ENCODE measurements at regions not wholly inside any gene's neighbourhood (a gene's known extent, or its start where the extent isn't known, plus 50 kb on each side); places are given as distances from the start of the nearest gene placed in this dataset.

DNA sequence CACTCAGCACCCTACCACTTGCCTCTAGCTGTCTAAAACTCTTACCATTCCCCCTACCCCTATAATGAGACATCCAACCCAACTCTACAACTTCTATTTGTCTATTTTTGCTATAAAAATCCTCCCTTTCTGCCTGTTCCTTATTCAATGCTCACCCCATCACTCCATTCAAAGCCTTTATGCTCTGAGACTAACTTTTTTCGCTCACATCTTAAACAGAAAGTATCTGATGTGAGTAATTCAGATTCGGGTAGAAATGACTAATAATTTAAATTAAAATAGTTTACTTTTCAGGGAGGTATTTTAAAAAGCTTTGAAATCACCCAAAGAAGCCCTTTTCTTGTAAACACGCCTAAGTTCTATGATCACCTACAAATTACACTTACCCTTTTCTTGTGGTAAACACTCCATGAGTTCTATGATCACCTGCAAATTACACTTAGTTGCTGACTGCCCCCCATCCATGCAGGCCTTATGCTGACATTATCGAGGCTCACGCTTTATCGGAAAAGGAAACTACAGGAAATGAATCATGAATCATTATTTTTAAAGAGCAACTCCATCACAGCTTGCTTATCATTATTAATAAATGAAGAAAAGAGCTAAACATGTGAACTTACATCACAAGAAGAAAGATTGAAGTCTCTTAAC is 168.7 kb upstream of the PPP1R2C start:
- DNase-seq = no peak

GRCh38 chrX:42948723-42949657 is 171.0 kb upstream of the PPP1R2C start:
- DNase-seq = no peak

DNA sequence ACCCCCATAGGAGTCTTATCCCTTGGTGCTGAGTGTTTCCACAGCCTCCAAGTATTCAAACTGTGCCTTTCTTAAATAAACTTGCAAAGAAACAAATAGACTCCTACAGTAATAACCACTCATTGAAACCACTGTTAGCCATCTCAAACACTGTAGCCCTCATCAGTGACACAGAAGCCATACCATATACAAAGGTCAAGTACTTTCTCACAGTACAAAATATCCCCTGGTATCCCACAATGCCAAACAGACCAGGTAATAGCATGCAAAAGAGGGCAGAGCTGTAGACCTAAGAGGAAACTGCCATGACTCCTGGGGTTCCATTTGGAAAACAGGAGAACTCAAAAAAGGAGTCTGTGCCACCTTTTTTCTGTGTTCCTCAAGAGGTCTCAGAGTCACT is 173.8 kb upstream of the PPP1R2C start:
- no peak for DNase-seq

GRCh38 chrX:42952621-42953020 is 174.7 kb upstream of the PPP1R2C start:
- no peak for DNase-seq

GRCh38 chrX:42954880-42955279 is 176.9 kb upstream of the PPP1R2C start:
- no peak for DNase-seq

GRCh38 chrX:42955349-42955748 is 177.4 kb upstream of the PPP1R2C start:
- no peak for DNase-seq

DNA sequence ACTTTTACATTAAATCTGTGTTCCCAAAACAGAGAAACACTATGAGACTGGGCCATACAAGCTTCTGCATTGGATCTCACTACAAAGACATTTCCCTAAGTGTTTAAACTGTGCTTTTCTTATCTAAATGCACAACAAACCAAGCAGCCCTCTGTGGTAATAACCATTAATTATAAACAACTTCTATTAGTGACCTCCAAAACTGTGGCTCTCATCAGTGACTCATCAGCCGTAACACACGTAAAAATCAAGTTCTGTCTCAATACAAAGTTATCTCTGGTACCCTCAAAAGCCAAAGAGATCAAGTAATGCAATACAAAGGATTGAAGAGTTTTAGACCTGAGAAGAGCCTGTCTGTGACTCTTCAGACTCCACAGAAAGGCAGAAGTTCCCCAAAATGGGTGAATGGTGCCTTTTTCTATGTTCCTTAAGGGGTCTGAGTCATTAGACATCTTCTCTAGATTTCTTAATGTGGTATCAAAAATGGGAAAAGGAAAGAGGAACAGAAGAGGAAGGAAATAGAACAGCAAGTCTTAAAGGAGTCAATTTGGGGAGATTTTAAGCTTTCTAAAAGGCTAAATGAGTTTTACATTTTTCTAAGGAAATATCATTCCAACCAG is 189.8 kb upstream of the PPP1R2C start:
- no peak for DNase-seq

- DNase-seq = no peak
These were observed 195.4 kb upstream of the PPP1R2C start for GRCh38 chrX:42973321-42973720.

GRCh38 chrX:42975906-42976305 is 197.9 kb upstream of the PPP1R2C start:
- DNase-seq = no peak

DNA sequence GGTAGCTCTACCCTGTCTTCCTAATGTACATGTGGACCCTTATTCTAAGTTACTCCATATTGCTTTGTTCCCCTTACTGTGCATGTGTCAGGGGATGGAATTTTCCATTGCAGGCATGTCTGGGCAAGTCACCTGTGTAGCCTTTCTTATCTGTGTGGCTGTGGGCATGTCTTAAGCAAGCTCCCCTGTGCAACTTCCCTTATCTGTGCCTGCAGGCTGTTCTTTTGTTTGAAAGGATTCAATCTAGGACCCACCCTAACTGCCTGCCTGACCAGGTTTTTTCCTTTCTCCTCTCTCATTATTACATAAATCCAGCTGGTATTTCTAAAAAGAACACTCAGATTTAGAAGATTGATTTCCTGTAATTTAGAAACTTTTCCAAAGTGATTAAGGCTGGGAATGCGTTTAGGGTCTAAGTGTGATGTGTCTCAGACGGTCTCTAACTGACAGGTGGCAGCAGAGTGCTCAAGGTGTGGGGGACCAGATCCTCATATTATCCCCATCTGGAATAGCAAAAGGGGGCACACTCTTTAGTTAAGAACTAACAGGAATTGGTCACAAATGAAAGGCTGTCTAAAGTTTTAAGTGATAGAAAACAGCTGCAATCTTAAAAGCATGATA is 198.9 kb upstream of the PPP1R2C start:
- no peak for DNase-seq

DNA sequence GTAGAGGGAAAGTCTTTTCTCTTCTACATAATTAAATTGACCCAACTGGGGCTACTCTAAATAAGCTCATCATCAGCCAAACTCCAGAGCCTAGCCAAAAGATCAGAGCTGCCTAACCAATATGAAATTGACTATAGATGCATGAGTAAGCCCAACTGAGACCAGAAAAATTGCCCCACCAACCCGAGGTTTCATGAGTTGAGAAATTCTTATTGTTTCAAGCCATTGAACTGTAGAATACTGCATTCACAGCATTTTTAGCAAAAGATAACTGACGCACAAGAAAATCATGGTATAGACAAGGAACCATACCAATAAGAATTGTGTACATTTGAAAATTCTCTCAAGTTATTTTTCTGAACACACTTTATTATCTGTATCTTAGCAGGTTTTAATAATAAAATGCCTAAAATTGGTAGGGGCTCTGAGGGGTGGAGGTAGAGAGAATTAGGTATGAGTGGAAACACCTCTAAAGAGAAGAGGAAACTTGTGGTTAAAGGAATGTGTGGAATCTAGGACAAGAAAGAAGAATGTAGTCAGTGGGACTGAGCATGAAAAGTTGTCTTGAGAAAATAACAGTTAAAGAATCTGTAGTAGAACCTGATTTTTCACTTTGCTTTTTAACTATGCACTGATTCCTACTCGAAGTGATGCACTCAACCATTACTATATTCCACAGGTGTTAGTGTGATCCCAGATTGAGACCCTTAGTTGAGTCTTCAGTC is 200.9 kb upstream of the PPP1R2C start:
- DNase-seq = no peak

- no peak for DNase-seq
These were observed 210.7 kb upstream of the PPP1R2C start for GRCh38 chrX:42988700-42989099.

DNA sequence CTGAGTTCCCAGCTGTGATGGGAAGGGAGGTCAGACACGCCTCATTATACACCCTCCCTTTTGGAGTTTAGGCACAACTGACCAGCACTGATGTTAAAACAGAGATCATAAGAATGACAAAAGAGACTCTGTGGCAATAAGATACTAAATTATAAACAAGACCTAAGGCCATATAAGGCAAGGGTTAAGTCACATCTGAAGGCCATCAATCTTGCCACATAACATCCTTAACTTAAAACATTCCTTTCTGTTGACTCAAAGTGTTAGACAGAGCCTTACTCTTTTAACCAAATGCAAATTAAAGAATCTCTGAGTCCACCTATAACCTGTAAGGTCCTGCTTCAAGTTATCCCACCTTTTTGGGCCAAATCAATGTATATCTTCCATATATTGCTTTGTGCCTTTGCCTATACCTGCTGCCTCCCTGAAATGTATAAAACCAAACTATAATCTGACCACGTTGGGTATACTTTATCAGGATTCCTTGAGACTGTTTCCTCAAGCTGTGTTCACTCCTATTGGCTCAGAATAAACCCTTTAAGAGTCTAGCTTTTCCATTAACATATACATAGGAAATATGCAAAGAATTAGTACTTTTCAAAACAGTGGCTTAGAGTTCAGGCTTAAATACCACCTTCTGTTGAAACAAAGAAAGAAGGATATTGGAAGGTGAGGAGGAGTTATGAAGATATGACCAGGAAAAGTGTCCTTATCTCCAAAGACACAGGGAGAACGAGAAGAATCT is 214.4 kb upstream of the PPP1R2C start:
- no peak for DNase-seq

- DNase-seq = no peak
These were observed 218.9 kb upstream of the PPP1R2C start for GRCh38 chrX:42996861-42997260.

GRCh38 chrX:43000121-43000520 is 222.2 kb upstream of the PPP1R2C start:
- peak; percentile 1 for DNase-seq

DNA sequence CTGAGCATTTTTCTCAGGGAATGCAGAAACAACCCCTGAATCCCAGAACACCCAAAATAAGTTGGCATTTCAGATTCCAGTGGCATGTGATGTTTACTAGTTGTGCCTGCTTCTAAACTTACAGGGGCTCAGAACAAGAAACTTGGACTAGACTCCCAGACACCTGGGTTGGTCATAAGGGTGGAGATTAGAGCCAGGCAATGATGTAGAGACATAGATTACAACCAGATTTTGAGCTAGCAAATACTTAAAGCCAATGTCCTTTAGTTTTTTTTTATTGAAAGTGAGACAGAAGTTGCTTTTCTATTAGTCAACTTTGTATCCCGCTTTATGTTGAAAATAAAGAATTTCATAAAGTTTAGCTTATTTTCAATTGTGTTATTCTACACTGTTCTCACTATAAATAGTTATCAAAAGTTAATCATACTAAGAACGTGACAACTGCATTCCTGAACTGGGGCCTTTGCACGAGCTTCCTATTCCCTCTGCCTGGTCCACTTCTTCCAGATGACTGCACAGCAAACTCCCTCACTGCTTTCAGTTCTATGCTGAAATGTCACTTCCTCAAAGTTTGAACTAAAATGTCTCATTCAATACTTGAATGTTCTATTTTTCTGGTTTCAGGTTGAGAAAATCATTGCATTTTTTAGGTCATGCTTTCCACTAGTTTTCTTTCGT is 224.7 kb upstream of the PPP1R2C start:
- no peak for DNase-seq

GRCh38 chrX:43003204-43003565 is 225.2 kb upstream of the PPP1R2C start:
- DNase-seq = no peak

DNA sequence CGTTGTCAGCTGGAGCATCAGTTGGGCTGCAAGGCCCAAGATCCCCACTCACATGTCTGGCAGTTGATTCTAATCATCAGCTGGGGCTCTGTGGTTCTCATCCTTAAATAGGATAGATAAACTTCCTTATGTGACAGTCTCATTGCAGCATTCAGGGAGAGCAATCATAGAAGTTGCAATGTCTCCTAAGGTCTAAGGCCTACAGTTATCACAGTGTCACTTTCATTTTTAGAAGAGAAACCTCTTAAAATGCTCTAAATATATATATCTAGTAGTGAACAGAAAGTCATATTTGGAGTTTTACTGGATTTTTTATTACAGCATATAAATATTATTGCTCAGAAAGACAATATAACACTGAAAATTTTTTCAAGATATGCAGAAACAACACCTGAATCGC is 226.0 kb upstream of the PPP1R2C start:
- DNase-seq = no peak

DNA sequence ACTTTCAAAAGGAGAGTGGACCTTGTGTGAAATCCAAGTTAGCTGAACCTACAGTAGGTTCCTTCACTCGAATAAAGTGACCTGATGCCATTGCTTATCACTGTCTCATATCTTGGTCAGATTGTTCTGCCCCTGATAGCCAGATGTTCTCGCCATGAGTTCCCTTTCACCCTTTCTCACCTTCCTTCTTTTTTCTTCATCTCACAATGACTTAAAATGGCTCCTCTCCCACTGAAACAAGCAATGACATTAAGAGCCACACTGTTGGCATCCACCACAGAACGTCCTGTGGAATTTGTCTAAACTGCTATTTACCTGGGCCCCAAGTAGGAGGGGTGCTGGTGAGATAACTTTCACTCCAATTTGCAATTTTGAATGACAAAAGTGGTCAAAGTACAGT is 227.6 kb upstream of the PPP1R2C start:
- DNase-seq = no peak

GRCh38 chrX:43008356-43008755 is 230.4 kb upstream of the PPP1R2C start:
- no peak for DNase-seq

GRCh38 chrX:43016021-43016420 is 238.1 kb upstream of the PPP1R2C start:
- DNase-seq = no peak

DNA sequence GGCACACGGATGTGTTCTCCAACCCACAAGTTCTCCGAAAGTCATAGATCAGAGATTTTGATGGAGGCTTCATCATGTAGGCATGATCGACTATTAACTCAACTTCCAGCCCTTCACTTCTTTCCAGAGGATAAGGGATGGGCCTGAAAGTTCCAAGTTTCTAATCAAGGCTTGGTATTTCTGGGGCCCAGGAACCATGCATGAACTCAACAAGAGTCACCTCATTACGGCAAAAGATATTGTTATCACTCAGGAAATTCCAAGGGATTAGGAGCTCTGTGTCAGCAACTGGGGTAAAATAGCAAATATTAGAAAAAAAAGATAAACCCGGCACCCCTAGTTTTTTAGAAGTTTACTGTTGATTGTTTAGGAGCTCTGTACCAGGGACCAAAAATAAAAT is 240.1 kb upstream of the PPP1R2C start:
- DNase-seq = no peak

All from NCI-H774 (cell line).